Rectal smooth muscle tissue (tissue), 1 donor: ENCODE measurements at regions not wholly inside any gene's neighbourhood (a gene's known extent, or its start where the extent isn't known, plus 50 kb on each side); places are given as distances from the start of the nearest gene placed in this dataset.
"Not testable (repeated sequence)": the region's sequence is repeated elsewhere in the genome, so short reads cannot be mapped to it uniquely, and the experiment has no call there.

Source experiments
- H3K27ac ChIP-seq: one replicate; pipeline ENCODE4 v1.7.0; 2013; ENCODE audit warnings: low read depth, low read length, inconsistent platforms
- H3K27me3 ChIP-seq: one replicate; pipeline ENCODE4 v1.7.0; 2013; ENCODE audit warnings: low read length; ENCODE audit not compliant: control insufficient read depth, insufficient read depth
- H3K36me3 ChIP-seq: one replicate; pipeline ENCODE4 v1.7.0; 2013; ENCODE audit warnings: low read length; ENCODE audit not compliant: control insufficient read depth, insufficient read depth
- H3K4me1 ChIP-seq: one replicate; pipeline ENCODE4 v1.7.0; 2013; ENCODE audit warnings: low read length; ENCODE audit not compliant: control insufficient read depth, insufficient read depth
- H3K4me3 ChIP-seq: one replicate; pipeline ENCODE4 v1.7.0; 2013; ENCODE audit warnings: low read length
- H3K9ac ChIP-seq: one replicate; pipeline ENCODE4 v1.7.0; 2013; ENCODE audit warnings: low read length

- H3K27me3 ChIP-seq, H3K9ac ChIP-seq, H3K27ac ChIP-seq, H3K36me3 ChIP-seq, H3K4me1 ChIP-seq, H3K4me3 ChIP-seq: not testable (repeated sequence)
Measured at GRCh38 chr16:29111901-29112680, 127.2 kb downstream of the LAT start.

DNA sequence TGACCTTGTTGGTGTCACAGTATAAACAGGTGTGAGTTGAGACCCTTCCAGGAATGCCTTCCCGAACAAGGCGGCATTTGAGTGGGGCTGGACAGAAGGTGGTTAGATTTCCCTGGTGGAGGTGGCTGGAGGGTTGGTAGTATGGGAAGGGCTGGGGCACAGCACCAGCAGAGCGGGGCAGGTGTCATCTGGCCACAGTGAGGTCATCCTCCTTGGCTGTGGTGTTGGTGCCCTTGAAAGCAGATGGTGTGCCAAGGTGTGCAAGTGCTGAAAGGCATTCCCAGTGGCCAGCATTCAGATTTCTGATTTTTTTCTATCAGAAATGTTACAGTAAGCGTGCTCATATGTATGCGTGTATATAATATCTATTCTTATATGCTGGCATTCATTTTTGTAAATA lies 126.6 kb downstream of the LAT start:
- H3K36me3 ChIP-seq, result peaks cover 4% of the 10 kb centered on the region
- H3K27ac ChIP-seq, result no peak overlapping the region
- no peak overlapping the region for H3K9ac ChIP-seq
- no peak overlapping the region for H3K4me3 ChIP-seq
- no peaks in the 10 kb centered on the region for H3K27me3 ChIP-seq
- H3K4me1 ChIP-seq, result peaks cover 2% of the 10 kb centered on the region

DNA sequence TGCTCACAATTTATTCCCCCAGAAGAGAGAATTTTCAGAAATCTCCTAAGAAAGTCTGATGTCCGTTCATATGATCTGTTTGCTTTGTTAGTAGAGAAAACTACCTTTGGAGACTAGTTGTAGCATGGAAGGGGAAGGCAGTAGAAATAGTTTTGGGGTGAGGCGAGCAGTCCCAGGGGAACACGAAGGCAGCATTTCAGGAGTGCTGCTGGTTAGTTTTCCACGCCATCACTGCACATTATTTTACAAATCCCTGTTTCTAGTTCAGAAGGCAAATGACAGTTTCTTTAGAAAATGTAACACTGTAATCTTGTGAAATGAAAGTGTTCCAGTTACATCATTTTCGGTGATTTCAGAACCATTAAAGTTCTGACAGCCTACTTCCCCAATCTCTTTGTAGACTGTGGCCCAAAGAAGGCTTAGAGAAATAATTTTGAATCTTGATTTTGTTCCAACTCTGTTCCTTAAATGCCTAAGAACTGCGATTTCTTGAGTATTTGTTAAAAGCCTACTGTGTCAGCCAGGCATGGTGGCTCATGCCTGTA lies 123.8 kb downstream of the LAT start:
- not testable (repeated sequence) for H3K36me3 ChIP-seq, H3K4me1 ChIP-seq, H3K27ac ChIP-seq, H3K27me3 ChIP-seq, H3K9ac ChIP-seq, H3K4me3 ChIP-seq

- no peaks in the 10 kb centered on the region for H3K36me3 ChIP-seq
- peak overlapping the region; percentile 6 for H3K4me3 ChIP-seq
- H3K4me1 ChIP-seq, result no peaks in the 10 kb centered on the region
- no peaks in the 10 kb centered on the region for H3K27me3 ChIP-seq
- H3K27ac ChIP-seq, result no peak overlapping the region
- H3K9ac ChIP-seq, result no peak overlapping the region
Measured at GRCh38 chr16:29107299-29107698, 122.4 kb downstream of the LAT start.

GRCh38 chr16:29106259-29106908 lies 121.5 kb downstream of the LAT start:
- not testable (repeated sequence) for H3K4me3 ChIP-seq, H3K4me1 ChIP-seq, H3K27ac ChIP-seq, H3K36me3 ChIP-seq, H3K9ac ChIP-seq, H3K27me3 ChIP-seq

- H3K27ac ChIP-seq, H3K36me3 ChIP-seq, H3K9ac ChIP-seq, H3K4me3 ChIP-seq, H3K27me3 ChIP-seq, H3K4me1 ChIP-seq: not testable (repeated sequence)
Measured at GRCh38 chr16:29104600-29104999, 119.7 kb downstream of the LAT start.

- not testable (repeated sequence) for H3K27ac ChIP-seq, H3K4me1 ChIP-seq, H3K36me3 ChIP-seq, H3K27me3 ChIP-seq, H3K9ac ChIP-seq, H3K4me3 ChIP-seq
Measured at GRCh38 chr16:29097965-29098364, 113.1 kb downstream of the LAT start.

- not testable (repeated sequence) for H3K27me3 ChIP-seq, H3K4me1 ChIP-seq, H3K27ac ChIP-seq
Measured at GRCh38 chr16:29094729-29095624, 110.1 kb downstream of the LAT start.

DNA sequence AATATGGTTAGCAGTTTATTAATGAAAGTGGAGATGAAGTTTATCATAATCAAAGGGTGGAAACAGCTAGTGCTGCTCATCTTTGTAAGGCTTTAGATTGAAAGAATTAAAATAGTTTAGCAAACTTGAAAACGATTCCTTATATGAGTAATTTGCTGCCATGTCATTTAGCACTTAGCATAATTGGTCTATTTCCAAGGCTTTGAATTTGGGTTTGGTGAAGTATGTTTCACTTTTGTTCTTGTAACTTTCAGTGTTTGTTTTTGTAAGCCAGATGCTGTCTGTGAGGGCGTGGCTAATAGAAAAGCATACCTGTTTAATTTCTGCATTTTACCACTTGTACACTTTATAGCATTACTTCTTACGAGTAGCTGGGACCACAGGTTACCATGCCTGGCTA lies 109.5 kb downstream of the LAT start:
- not testable (repeated sequence) for H3K4me1 ChIP-seq, H3K27me3 ChIP-seq, H3K4me3 ChIP-seq, H3K9ac ChIP-seq, H3K27ac ChIP-seq, H3K36me3 ChIP-seq

More at GRCh38 chr16:29094729-29095624, 110.1 kb downstream of the LAT start:
- not testable (repeated sequence) for H3K9ac ChIP-seq, H3K36me3 ChIP-seq, H3K4me3 ChIP-seq

GRCh38 chr16:29089679-29090078 lies 104.8 kb downstream of the LAT start:
- H3K27ac ChIP-seq, H3K4me1 ChIP-seq, H3K4me3 ChIP-seq, H3K9ac ChIP-seq, H3K36me3 ChIP-seq, H3K27me3 ChIP-seq: not testable (repeated sequence)

GRCh38 chr16:29087673-29088072 lies 102.8 kb downstream of the LAT start:
- H3K27ac ChIP-seq, H3K9ac ChIP-seq, H3K27me3 ChIP-seq, H3K36me3 ChIP-seq, H3K4me1 ChIP-seq, H3K4me3 ChIP-seq: not testable (repeated sequence)

- peak overlapping the region; percentile 44 for H3K4me3 ChIP-seq
- H3K9ac ChIP-seq, H3K4me1 ChIP-seq, H3K27me3 ChIP-seq, H3K27ac ChIP-seq, H3K36me3 ChIP-seq: not testable (repeated sequence)
Measured at GRCh38 chr16:29081829-29082639, 97.2 kb downstream of the LAT start.
